Stimulated activated CD4-positive, alpha-beta T cell treated with anti-CD3 and anti-CD28 coated beads, Interleukin-1b, Interleukin-23, amount 100 ng/mL, for 4 hours (primary cell): ENCODE measurements at regions not wholly inside any gene's neighbourhood (a gene's known extent, or its start where the extent isn't known, plus 50 kb on each side); places are given as distances from the start of the nearest gene placed in this dataset.
A peak's percentile ranks its signal among the peaks of the same experiment; 100 is the strongest.

ENCODE experiments used
- DNase-seq, 2 donors: peaks; one replicate each; pipeline ENCODE4 v3.0.0-alpha.2; 2020; ENCODE audit warnings: low read depth in 2 of 2

DNA sequence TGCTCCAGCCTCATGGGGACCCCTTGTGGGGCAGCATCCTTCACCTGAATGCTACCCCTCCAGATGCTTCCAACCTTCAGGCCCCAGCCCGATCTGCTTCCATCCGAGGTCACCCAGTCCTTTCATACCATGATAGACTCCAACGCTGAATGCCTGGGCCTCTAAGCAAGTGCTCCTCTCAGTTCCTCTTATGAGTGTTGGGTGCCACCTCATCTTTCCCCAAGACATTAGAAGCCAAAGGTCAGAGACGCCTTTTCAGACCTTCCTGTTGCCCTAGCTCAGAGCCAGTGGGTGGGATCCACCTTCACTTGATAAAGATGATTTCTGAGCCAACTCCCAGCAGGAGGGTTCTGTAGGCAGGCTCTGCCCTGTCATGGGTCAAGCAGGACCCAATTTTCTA lies 174.5 kb upstream of the MGAT5 start:
- DNase-seq = no peak

GRCh38 chr2:134080386-134081089 lies 173.3 kb upstream of the MGAT5 start:
- DNase-seq = no peak

GRCh38 chr2:134081238-134081938 lies 172.5 kb upstream of the MGAT5 start:
- no peak for DNase-seq

DNA sequence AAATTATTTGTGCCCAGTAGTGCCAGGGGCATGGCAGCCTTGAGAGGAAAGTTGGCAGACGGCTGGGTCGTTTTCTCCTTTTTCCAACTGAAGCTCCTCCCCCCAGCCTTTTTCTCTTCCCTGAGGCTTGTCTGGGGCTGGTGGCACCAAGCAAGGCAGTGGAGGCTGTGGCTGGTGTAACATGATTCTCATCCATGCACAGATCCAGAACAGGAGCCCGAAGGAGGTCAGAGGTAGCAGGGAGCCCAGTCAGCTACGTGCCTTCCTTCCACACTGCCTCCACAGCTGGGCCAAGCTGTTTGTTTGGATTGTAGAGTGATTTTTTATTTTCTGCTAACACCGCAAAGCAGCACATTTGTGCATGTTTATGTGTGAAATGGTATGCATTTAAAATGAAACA lies 170.3 kb upstream of the MGAT5 start:
- no peak for DNase-seq

DNA sequence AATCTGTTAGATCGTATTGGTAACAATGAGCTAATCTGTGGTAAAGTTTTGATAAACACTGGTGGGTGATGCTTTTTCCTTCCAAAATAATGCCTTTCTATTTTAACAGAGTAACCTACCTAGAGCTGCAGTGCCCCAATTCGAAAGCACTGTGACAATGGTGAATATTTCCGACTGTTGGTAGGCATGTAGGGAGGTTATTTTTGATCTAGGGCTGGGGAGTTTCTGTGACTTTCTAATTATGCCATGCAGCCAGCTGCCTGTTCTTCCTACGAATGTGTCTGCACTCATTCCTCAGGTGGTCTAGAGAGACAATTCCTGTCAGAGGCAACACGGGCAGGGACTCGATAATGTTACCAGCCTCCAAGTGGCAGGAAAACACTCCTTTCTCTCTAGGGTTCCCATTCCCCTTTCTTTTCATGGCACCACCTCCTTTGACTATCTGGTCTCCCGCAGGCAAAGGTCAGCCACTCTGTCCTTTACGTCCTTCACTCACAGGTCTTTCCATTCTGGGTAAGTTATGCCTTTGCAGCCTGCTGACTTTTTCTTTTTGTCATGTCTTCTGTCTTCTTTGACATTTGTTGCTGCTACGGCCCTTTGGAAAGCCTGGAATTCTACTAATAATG lies 167.2 kb upstream of the MGAT5 start:
- DNase-seq = no peak

GRCh38 chr2:134087371-134087921 lies 166.4 kb upstream of the MGAT5 start:
- DNase-seq = no peak

DNA sequence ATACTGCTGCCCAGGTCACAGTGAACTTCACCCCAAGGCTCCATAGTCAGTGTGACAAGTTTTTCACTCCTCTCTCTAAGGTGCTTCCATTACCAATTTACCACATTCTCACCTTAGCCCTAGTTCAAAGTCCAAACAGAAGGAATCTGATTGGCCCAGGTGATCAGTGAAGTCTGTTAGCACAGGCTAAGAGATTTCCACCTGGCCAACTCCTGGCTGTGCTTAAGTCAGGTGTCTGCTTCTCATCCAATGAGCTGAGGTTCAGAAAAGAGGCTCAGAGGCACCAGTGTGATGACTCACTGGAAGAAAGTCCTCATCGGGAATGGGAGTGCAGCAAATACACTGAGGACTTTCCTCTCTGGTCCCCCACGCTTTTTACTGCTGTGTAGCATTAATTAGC lies 164.4 kb upstream of the MGAT5 start:
- no peak for DNase-seq

- DNase-seq = no peak
These were observed 156.1 kb upstream of the MGAT5 start for GRCh38 chr2:134097740-134098139.

GRCh38 chr2:134098321-134098720 lies 155.6 kb upstream of the MGAT5 start:
- no peak for DNase-seq

DNA sequence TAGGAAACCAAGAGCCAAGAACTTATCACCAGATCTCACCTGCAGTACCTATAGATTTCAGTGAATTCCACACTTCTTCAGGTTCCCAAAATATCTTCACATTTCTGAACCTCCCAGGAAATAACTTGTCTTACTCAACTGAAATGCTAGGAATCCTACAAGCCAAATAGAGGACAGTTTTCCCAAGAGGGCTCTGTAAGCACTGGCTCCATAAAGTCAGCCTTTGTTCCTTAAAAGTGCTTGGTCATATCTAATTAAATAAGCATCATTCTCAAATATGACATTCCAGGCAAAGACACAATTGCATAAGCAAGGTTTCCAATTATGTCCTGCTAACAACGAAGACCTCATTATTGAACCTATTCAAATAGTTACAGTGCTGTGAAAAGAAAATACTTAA lies 154.6 kb upstream of the MGAT5 start:
- no peak for DNase-seq

- no peak for DNase-seq
These were observed 150.7 kb upstream of the MGAT5 start for GRCh38 chr2:134103196-134103595.

DNA sequence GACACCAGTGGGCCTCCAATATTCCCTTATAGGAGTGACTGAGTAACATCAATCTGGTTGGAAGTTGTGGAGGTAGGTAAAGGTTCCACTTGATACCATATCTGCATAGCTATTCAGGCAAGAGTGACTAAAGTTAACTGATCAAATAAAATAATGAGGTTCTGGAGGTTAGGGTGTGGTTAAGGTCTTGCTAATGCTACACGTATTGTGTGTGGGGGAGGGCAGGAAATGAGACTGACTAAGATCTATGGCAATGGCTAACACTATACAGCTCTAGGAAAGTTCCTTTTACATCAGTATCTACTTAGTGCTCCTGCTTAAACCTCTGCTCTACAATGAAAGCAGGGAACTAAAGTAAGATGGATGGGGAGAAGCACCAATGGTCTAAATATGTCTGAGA lies 149.1 kb upstream of the MGAT5 start:
- DNase-seq = no peak

GRCh38 chr2:134107402-134107801 lies 146.5 kb upstream of the MGAT5 start:
- DNase-seq = no peak

DNA sequence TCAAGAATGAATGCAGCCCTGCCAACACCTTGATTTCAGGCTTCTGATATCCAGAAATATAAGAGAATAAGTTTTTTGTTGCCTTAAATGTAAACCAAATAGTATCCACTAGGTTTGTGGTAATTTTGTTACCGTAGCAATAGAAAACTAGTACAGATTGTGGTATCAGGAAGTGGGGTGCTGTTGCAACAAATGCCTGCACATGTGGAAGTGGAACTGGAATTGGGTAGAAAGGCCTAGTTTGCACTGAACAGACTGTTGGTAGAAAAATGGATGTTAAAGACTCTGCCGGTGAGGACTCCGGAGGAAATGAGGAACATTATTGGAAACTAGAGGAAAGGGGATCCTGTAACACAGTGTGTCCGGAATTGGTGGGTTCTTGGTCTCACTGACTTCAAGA lies 145.8 kb upstream of the MGAT5 start:
- DNase-seq = no peak

DNA sequence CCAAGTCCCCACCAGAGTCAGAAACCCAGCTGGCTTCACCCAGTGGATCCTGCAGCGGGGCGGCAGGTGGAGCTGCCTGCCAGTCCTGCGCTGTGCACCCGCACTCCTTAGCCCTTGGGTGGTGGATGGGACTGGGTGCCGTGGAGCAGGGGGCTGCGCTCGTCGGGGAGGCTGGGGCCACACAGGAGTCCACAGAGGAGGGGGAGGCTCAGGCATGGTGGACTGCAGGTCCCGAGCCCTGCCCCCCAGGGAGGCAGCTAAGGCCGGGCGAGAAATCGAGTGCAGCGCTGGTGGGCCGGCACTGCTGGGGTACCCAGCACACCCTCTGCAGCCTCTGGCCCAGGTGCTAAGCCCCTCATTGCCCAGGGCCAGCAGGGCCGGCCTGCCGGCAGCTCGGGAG lies 144.6 kb upstream of the MGAT5 start:
- DNase-seq = no peak

DNA sequence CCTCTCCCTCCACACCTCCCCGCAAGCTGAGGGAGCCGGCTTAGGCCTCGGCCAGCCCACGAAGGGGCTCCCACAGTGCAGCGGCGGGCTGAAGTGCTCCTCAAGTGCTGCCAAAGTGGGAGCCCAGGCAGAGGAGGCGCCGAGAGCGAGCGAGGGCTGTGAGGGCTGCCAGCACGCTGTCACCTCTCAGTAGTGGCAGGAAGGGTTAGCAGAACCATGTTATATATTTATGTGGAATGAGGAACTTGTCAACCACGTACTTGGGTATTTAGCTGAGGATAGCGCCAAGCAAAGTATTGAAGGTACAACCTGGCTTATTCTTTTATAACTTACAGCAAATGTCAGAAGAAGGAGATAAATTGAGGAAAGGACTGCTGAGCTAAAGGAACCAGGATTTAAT lies 144.1 kb upstream of the MGAT5 start:
- DNase-seq = no peak

DNA sequence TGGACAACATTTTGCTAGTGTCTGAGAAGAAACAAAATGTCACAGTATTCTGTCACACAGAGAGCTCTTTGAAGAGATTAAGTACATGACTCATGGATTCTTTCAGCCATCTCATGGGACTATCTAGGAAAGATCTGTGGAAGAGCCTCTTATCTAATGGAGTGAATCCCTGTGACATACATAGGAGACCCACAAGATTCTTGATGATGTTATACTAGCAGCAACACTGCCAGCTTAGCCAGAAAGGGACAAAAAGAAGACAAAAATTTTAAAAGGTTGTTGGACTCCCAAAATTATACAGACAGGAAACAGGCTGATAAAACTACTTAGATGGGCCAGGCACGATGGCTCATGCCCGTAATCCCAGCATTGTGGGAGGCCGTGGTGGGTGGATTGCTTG lies 143.3 kb upstream of the MGAT5 start:
- DNase-seq = no peak

- no peak for DNase-seq
These were observed 136.2 kb upstream of the MGAT5 start for GRCh38 chr2:134117676-134118075.

GRCh38 chr2:134118279-134119116 lies 135.4 kb upstream of the MGAT5 start:
- peak; percentile 61 to 80 for DNase-seq

GRCh38 chr2:134119117-134119712 lies 134.7 kb upstream of the MGAT5 start:
- DNase-seq = no peak

- DNase-seq = peak; percentile 69 to 76
These were observed 134.0 kb upstream of the MGAT5 start for GRCh38 chr2:134119713-134120405.
